ENCODE measurements at regions not wholly inside any gene's neighbourhood (a gene's known extent, or its start where the extent isn't known, plus 50 kb on each side); places are given as distances from the start of the nearest gene placed in this dataset.

DNA sequence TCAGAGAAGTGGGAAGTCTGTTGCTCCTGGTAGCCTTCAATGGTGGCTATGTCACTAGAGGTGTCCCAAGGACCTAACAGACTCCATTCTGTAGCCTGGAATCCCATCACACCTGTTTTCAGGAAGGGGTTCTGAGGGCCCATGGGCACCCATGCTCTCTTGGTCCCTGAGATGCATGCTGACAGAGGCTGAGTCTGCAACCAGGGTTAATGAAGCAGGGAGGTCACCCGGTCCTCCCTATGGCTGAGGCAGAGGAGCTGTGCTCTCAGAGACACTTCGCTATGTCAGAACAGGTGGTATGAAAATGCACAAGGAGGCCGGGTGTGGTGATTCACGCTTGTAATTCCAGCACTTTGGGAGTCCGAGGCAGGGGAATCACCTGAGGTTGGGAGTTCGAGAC, 452.1 kb downstream of the TCERG1L start:
- TF ChIP-seq, protein P1, sequence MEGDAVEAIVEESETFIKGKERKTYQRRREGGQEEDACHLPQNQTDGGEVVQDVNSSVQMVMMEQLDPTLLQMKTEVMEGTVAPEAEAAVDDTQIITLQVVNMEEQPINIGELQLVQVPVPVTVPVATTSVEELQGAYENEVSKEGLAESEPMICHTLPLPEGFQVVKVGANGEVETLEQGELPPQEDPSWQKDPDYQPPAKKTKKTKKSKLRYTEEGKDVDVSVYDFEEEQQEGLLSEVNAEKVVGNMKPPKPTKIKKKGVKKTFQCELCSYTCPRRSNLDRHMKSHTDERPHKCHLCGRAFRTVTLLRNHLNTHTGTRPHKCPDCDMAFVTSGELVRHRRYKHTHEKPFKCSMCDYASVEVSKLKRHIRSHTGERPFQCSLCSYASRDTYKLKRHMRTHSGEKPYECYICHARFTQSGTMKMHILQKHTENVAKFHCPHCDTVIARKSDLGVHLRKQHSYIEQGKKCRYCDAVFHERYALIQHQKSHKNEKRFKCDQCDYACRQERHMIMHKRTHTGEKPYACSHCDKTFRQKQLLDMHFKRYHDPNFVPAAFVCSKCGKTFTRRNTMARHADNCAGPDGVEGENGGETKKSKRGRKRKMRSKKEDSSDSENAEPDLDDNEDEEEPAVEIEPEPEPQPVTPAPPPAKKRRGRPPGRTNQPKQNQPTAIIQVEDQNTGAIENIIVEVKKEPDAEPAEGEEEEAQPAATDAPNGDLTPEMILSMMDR (IDR thresholded peaks at IDR 0.05) = no peak
- no peak for TF ChIP-seq POLR2A (IDR thresholded peaks at IDR 0.05)

Measured in right lobe of liver (tissue), 4 donors.